HG03457 (cell line): ENCODE measurements at regions not wholly inside any gene's neighbourhood (a gene's known extent, or its start where the extent isn't known, plus 50 kb on each side); places are given as distances from the start of the nearest gene placed in this dataset.

Experiments
- ATAC-seq: cut with Tn5 transposase; IDR thresholded peaks from one replicate; pipeline ENCODE4 v1.9.1; 2021; ENCODE audit warnings: moderate number of reproducible peaks; ENCODE audit not compliant: unreplicated experiment

DNA sequence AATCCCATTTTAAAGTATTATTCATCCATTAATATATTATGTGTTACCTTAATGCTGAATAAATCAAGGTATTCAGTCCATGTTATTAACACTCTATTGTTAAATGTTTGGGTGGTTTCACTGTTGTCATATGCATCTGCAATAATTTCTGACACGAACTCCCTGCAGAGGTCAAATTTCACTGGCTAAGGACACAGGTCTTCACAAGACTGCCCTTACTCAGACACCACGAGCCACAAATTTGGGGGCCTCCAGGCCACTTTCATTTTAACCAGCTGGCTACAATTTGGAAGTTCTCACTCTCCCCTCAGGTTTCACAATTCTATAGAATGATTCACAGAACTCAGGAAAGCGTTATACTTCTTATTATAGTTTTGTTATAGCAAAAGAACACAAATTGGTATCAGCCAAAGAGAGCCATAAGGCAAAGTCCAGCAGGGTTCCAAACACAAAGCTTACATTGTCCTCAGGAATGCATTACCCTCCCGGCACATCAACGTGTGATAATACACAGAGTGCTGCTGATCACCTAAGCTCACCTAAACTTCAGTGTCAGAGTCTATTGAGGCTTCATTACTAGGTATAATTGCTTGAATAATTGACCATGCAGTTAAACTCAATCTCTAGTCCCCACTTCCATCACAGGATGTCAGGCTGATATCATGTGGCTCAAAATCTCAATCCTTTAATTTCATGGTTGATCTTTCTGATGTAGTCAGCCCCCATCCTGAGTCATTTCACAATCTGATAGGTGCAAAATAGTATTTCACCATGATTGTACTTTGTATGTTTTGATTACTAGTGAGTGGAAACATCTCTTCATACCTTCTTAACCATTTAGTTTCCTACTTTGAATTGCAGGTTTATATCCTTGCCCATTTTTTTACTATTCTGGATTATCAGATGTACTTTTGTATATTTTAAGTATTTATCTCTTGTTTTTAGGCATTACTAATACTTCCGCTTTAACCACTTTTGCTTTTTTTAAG, 441.4 kb upstream of the AGTR1 start:
- no peak for ATAC-seq

- ATAC-seq = no peak
Measured at GRCh38 chr3:148262980-148263379, 434.7 kb upstream of the AGTR1 start.

GRCh38 chr3:148265841-148266240, 431.9 kb upstream of the AGTR1 start:
- ATAC-seq = no peak

DNA sequence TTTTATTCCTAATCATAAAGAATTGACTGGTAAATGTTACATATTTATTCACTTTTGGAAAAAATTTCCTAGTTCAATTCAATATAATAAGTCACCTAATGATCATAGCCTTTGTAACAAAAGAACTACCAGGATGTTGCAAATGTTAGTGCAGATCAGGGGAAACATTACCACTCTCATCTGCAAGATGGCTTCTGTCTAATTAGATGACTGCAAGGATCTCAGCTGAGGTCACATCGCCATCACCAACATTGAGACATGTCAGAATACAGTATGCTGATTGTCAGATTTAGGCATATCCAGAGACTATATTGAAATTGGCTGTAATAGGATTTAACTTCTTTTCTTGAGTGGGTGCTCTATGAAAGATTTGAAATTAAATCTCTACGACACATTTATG, 431.4 kb upstream of the AGTR1 start:
- no peak for ATAC-seq

- ATAC-seq = no peak
Measured at GRCh38 chr3:148269816-148270215, 427.9 kb upstream of the AGTR1 start.

GRCh38 chr3:148280623-148281242, 417.0 kb upstream of the AGTR1 start:
- no peak for ATAC-seq

GRCh38 chr3:148289159-148289558, 408.5 kb upstream of the AGTR1 start:
- ATAC-seq = no peak

GRCh38 chr3:148297013-148297412, 400.7 kb upstream of the AGTR1 start:
- no peak for ATAC-seq

- ATAC-seq = peak; percentile 55
Measured at GRCh38 chr3:148307443-148307843, 390.3 kb upstream of the AGTR1 start.

- peak; percentile 75 for ATAC-seq
Measured at GRCh38 chr3:148309390-148310035, 388.2 kb upstream of the AGTR1 start.

DNA sequence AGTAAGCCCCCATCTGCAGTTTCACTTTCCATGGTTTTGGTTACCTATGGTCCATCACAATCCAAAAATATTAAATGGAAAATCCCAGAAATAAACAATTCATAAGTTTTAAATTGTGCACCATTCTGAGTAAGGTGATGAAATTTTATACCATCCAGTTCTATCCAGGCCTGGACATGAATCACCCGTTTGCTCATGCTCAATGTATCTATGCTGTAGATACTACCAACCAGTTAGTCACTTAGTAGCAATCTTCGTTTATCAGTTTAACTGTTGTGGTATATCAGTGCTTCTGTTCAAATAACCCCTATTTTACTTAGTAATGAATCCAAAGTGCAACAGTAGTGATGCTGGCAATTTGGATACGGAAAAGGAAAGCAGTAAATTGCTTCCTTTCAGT, 381.9 kb upstream of the AGTR1 start:
- ATAC-seq = no peak

DNA sequence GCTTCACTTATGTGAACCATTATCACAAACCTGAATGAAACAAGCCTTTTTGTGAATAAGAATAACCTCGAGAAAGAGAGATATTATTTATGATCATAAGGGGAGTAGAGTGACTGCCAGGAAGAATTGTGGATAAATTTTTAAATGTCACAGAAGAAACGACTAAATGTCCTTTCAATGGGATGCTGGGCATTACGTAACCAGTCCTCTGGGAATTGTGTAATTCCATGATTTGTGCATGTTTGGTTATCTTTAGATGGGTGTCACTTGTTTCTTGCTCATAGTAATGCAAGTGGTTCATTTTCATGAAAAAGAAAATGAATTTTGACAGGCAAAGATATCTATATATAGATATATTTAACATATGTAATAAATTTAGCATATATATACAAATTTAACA, 379.5 kb upstream of the AGTR1 start:
- no peak for ATAC-seq

GRCh38 chr3:148319161-148319915, 378.4 kb upstream of the AGTR1 start:
- peak; percentile 97 for ATAC-seq

- no peak for ATAC-seq
Measured at GRCh38 chr3:148319960-148320359, 377.7 kb upstream of the AGTR1 start.

GRCh38 chr3:148329481-148330235, 368.0 kb upstream of the AGTR1 start:
- ATAC-seq = no peak

DNA sequence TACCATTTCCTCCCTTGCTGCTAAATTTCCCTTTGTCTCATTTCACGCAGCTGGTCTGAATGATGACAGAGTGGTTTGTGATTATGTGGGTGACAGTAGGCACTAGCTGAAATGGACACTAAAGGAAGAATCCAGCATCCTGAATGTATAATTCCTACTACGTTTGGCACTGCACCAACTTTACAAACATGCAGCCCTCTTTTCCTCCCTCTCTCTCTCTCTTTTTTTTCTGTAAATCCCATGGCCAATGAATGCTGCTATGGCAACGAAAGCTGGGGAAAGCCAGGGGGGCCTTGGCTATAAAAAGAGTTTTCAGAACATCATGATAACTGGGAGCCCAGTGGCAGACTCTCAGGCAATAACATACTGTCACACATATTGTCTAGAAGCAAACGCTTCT, 367.2 kb upstream of the AGTR1 start:
- no peak for ATAC-seq

- ATAC-seq = no peak
Measured at GRCh38 chr3:148331081-148331846, 366.4 kb upstream of the AGTR1 start.

DNA sequence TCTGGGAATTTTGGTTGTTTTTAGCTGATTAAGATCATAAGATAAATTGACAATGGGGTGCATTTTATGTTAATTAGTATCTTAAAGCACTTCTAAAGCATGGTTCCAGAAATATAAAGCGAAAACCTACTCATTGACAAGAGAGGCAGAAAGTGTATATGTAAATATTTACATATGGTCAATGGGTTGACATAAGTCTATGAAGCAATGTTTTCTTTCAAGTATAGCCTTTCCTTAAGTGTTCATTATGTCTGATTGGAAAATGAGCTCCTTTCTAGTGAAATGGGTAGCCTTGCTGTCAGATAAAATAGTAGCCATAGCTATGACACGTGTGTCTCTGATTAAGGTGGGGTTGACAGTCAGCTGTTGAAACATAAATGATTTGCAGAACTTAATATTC, 365.2 kb upstream of the AGTR1 start:
- no peak for ATAC-seq

GRCh38 chr3:148333091-148333490, 364.6 kb upstream of the AGTR1 start:
- ATAC-seq = no peak

DNA sequence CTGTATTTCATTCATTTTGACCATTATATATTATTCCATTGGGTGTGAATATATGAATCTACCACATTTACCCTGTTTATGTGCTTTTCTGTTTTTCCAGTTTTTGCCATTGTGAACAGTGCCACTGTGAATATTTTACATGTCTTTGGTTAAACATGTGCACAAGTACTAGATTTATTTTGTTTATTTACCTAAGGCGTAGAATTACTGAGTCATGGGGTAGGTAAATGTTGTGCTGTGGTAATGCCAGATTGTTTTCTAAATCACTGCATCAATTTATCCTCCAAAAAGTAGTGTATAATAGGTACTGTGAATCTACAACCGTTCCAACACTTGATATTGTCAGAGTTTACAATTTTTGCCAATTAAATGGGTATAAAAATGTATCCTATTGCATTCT, 362.1 kb upstream of the AGTR1 start:
- no peak for ATAC-seq
